AG08395 (cell line): ENCODE measurements at regions not wholly inside any gene's neighbourhood (a gene's known extent, or its start where the extent isn't known, plus 50 kb on each side); places are given as distances from the start of the nearest gene placed in this dataset.

Experiments used
- DNase-seq: peaks from one replicate; pipeline ENCODE4 v3.0.0; 2012; ENCODE audit warnings: mixed read lengths, low spot score

DNA sequence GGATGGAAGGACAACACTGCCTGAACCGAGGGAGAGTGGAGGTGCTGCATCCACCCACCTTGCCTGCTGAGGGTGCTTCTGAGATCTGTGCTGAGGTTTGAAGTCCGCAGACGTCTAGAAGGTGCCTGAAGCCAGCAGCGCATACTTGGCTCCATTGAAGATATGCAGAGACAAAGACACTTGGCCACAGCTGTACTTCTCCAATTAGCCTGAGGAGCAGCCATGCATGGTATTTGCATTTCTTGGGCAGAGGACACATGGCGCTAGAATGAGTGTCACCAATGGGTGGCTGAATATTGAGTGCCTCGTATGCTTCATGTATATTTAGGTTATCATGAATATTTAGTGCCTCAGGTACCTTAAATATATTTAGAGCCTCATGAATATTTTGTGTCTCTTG, 128.7 kb upstream of the ATP6AP2 start:
- no peak for DNase-seq

DNA sequence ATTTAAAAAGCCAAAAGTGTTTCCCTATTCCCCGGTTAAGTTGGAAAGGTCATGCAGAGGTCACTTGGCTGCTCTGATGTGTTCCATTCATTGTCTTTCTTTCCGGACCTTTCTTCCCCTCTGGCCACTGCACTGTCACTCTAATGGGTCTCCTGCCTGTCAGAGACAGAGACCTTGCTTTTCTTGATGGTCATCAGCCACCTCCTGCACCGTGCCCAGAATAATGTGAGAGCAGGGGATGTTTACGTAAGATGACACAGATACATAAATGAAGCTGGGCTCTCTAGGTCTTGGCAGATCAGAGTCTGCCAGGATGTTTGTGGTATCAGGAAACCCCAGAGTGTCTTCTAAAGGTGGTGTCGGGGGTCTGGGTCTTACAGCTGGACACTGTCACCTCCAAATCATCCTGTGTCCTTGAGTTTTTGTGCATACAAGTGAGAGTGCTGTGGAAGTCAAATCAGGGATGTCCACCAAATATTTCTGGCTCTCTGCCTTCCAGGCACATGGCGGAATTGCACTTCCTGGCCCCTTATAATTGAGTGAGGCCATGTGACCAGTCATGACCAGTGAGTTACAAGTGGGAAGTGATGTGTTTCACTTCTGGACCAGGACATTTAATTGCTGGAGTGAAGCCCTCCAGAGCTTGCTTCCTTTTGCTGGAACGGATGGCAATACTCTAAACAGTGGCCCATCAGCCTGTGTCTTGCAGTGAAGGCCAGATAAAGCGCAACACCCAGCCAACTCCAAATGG, 130.6 kb upstream of the ATP6AP2 start:
- DNase-seq = no peak

DNA sequence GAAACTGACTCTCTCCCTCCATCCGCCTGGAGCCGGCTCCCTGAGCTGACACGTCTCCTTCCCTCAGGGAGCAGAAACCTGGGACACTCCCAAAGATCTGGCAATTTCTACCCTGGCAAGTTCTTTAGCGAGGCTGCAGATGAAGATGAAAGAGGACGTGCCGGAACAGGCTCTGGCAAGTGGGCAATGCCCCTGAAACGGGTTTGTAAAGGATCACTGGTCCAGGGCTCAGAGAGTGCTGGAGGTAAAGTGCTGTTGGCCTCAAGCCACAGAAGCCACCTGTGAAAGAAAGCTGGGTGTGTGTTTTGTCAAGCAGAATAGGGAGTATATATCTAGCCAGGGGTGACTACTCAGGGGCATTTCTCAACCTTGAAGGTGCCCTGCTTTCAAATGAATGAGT, 131.4 kb upstream of the ATP6AP2 start:
- DNase-seq = no peak

GRCh38 chrX:40448793-40449192, 132.0 kb upstream of the ATP6AP2 start:
- DNase-seq = no peak

GRCh38 chrX:40446921-40447320, 133.8 kb upstream of the ATP6AP2 start:
- DNase-seq = no peak

GRCh38 chrX:40445691-40446090, 135.1 kb upstream of the ATP6AP2 start:
- no peak for DNase-seq

- no peak for DNase-seq
Measured at GRCh38 chrX:40444798-40445496, 135.8 kb upstream of the ATP6AP2 start.

- no peak for DNase-seq
Measured at GRCh38 chrX:40444133-40444532, 136.6 kb upstream of the ATP6AP2 start.

DNA sequence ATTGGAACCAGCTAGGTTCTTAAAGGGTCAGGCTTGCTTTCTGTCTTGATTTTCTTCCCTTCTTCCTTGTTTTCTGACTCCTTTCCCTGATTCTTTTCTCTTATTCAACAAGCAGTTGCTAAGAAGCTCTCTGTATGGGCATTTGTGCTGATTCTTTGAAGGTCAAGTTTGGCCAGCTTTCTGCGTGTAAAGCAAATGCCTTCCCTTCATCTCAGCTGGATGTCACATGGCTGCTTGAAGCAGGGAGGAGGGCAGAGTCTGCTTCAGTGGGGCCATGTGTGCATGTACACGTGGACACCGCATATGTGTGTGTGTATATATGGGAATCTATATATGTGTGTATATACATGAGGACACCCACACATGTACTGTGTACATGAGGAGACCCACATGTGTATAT, 139.9 kb upstream of the ATP6AP2 start:
- DNase-seq = no peak

DNA sequence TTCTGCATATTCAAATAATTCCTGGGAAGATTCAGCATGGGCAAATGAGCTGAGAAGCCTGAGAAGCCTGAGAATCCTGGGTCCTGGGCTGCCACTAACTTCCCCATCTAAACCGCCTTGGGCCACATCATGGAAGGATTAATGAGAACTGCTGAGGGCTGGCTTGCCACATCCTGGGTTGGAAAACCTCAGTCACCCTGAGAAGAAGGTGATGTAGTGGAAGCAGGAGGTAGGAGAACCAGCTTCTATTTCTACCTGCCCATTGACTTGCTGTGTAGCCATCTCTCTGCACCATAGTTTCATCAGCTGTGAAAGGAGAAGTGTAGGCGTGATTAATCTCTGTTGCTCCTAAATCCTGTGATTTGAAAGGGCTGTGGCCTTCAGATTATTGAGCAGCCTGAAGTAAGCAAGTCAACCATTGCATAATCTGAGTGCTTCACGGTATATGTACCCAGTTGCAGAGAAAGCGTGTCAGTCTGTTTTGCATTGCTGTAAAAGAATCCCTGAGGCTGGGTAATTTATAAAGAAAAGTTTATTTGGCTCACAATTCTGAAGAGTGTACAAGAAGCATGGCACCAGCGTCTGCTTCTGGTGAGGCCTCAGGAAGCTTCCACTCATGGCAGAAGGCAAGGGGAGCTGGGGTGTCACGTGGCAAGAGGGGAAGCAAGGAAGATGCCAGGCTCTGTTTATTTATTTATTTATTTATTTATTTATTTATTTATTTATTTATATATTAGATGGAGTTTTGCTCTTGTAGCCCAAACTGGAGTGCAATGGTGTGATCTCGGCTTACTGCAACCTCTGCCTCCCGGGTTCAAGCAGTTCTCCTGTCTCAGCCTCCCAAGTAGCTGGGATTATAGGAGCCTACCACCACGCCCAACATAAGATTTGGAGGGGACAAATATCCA, 140.9 kb upstream of the ATP6AP2 start:
- DNase-seq = no peak

DNA sequence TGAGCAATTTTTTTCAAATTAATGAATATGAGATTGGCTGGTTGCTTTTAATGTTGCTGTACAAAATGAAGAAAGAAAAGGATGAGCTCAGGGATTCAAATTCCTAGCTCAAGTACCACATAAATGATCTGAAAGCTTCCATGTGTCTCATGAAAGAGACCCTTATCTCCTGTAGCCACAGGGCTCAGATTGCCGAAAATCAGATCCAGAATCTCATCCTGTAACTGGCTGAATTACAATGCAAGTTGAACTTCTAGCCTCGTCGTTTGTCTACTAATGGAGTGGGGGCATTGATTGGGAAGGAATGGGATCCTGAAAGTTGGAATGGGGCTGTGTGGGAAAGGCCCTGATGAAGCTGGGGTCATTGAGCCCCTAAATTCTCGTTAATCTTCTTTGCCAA, 143.4 kb upstream of the ATP6AP2 start:
- DNase-seq = no peak

GRCh38 chrX:40434947-40435346, 145.8 kb upstream of the ATP6AP2 start:
- peak; percentile 43 for DNase-seq

GRCh38 chrX:40434443-40434842, 146.3 kb upstream of the ATP6AP2 start:
- DNase-seq = no peak

- no peak for DNase-seq
Measured at GRCh38 chrX:40433160-40433559, 147.6 kb upstream of the ATP6AP2 start.

DNA sequence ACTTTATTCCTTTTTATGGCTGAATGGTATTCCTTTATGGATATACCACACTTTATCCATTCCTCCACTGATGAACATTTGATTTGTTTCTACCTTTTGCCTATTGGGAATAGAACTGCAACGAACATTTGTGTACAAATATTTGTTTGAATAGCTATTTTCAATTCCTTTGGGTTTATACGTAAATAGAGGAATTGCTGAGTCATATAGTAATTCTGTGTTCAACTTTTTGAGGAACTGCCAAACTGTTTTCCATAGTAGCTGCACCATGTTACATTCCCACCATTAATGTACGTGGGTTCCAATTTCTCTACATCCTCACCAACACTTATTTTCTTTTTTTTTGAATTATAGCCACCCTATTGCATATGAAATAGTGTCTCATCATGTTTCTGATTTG, 156.5 kb upstream of the ATP6AP2 start:
- no peak for DNase-seq

DNA sequence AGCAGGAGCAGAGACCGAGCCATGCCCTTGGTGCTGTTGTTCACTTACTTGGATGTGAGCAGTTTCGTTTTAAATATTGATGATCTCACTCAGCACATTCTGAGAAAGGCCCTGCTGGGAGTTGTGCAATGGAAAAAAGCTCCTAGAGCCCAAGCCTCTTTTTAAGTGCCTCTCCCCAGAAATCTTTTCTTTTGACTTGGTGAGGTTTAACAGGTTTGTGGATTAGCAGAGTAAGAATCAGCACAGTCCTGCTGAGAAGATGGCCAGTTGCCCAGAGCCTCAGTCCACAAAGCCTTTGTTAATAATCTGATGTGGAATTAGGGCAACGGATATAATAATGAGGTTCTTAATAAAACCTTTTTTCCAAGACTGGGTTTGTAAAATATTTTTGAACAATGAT, 157.5 kb upstream of the ATP6AP2 start:
- no peak for DNase-seq

DNA sequence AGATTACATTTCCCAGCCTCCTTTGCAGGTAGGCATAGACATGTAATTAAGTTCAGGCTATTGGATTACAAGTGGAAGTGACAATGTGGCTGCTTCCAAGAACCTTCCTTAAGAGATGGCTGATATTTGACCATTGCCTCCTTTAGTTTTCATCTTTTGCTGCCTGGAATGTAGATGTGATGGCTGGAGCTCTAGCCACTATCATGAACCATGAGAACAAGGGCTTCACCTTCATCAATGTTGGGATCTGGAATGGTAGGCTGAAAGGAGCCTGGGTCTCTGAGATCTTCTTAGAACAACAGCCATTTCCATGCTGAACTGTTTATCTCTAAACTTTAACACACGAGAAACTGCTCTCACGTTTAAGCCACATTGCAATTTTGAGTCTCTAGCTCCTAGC, 158.7 kb upstream of the ATP6AP2 start:
- DNase-seq = no peak

- peak; percentile 21 for DNase-seq
Measured at GRCh38 chrX:40420899-40421729, 159.7 kb upstream of the ATP6AP2 start.

DNA sequence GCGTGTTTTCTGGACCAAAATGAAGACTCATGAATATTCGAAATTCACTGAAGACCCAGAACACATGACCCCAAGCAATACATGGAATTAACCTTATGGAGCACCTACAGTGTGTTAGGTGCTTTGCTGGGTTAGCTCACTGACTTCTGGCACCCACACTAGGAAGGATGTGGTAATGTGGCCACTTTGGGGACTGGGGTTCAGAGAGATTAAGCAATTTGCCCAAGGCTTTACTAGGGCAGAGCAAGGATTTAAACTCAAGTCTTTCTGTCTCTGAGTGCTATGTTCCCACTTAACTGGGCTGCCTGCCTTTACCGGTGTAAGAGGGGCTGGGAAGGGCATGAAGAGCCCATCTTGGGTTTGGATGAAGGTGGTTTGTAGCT, 162.0 kb upstream of the ATP6AP2 start:
- no peak for DNase-seq

DNA sequence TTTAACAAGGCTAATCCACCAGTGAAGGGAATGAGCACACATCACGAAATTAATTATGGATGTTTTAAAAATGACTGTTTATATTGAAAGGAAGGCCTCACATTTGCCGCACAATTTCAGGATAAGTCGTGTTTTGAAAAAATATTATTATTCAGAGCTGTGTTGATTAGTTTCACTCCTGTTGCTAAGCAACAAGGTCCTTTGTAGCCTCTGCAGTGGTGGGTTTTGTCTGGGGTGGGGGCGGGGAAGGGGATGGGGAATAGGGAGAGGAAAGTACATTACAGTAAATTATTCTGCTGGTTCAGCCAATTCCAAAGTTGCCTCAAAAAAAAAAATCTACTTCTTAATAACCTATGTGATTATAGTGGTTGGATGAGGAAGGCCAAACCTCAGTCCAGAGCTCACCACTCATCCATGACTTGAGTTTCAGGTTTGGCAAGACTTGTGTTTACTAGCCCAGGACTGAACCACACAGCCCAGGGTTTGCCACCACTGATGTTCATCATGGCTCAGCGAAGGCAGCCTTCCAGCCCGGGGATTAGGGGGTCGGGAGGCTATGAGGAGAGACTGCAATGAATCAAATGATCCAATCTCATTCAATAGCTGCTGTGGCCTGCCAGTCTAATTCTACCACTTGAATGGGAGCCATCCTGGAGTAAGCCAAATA, 162.5 kb upstream of the ATP6AP2 start:
- no peak for DNase-seq

- DNase-seq = no peak
Measured at GRCh38 chrX:40415675-40416074, 165.1 kb upstream of the ATP6AP2 start.
